Fibroblast of lung (primary cell): ENCODE measurements at regions not wholly inside any gene's neighbourhood (a gene's known extent, or its start where the extent isn't known, plus 50 kb on each side); places are given as distances from the start of the nearest gene placed in this dataset.

ENCODE experiments used
- DNase-seq, 2 donors: peaks; one replicate each; pipeline versions ENCODE4 v3.0.0 to v3.0.0-alpha.2; 2010; ENCODE audit warnings: low read depth in 2 of 2
- H2AFZ ChIP-seq: 2 replicates; pipeline ENCODE4 v1.5.1; 2012; ENCODE audit warnings: low read length, control low read depth, inconsistent platforms
- H3K27ac ChIP-seq: 2 replicates; pipeline ENCODE4 v1.5.1; 2011; ENCODE audit warnings: low read length, control low read depth; ENCODE audit not compliant: insufficient read depth
- H3K27me3 ChIP-seq: 2 replicates; pipeline ENCODE4 v1.5.1; 2011; ENCODE audit warnings: mild to moderate bottlenecking, low read length; ENCODE audit not compliant: control insufficient read depth, insufficient read depth
- H3K36me3 ChIP-seq: 2 replicates; pipeline ENCODE4 v1.5.1; 2011; ENCODE audit warnings: low read length; ENCODE audit not compliant: control insufficient read depth, insufficient read depth
- H3K4me1 ChIP-seq: 2 replicates; pipeline ENCODE4 v1.5.1; 2011; ENCODE audit warnings: low read length; ENCODE audit not compliant: control insufficient read depth, insufficient read depth; ENCODE audit errors: extremely low read depth
- H3K4me2 ChIP-seq: 2 replicates; pipeline ENCODE4 v1.5.1; 2011; ENCODE audit warnings: low read length, control low read depth; ENCODE audit not compliant: insufficient read depth; ENCODE audit errors: extremely low read depth
- H3K4me3 ChIP-seq, 4 experiments: fragments of 200-600 bp in 1 of 4; sonication (generic) in 1 of 4; replicated peaks in 1 of 4; 2 replicates each; pipeline ENCODE4 v1.5.1; 2011 to 2016; ENCODE audit warnings: low read length in 4 of 4, low read depth in 3 of 4, mild to moderate bottlenecking in 3 of 4, control low read depth in 2 of 4, inconsistent platforms in 1 of 4, mixed read lengths in 1 of 4; ENCODE audit not compliant: insufficient read depth in 1 of 4; ENCODE audit errors: control extremely low read depth in 1 of 4
- H3K79me2 ChIP-seq: 2 replicates; pipeline ENCODE4 v1.5.1; 2012; ENCODE audit warnings: mild to moderate bottlenecking, low read length, inconsistent platforms; ENCODE audit not compliant: control insufficient read depth, insufficient read depth
- H3K9ac ChIP-seq: 2 replicates; pipeline ENCODE4 v1.5.1; 2011; ENCODE audit warnings: mild to moderate bottlenecking, low read length, control low read depth; ENCODE audit not compliant: insufficient read depth
- H3K9me3 ChIP-seq: 2 replicates; pipeline ENCODE4 v1.5.1; 2012; ENCODE audit warnings: low read depth, low read length; ENCODE audit not compliant: control insufficient read depth, insufficient read depth
- H4K20me1 ChIP-seq: 2 replicates; pipeline ENCODE4 v1.5.1; 2011; ENCODE audit warnings: low read length; ENCODE audit not compliant: control insufficient read depth, insufficient read depth; ENCODE audit errors: extremely low read depth
- CTCF ChIP-seq, 2 donors: IDR thresholded peaks in 1 of 2; conservative IDR thresholded peaks in 1 of 2; 1 replicate in 1 of 2; 2 replicates in 1 of 2; pipeline ENCODE4 v1.5.1; 2011 to 2012; ENCODE audit warnings: low read length in 2 of 2, control low read depth in 1 of 2, inconsistent platforms in 1 of 2, low read depth in 1 of 2, mild to moderate bottlenecking in 1 of 2
- EZH2 ChIP-seq: IDR thresholded peaks from 2 replicates; pipeline ENCODE4 v1.5.1; 2012; ENCODE audit warnings: low read length, control low read depth, mild to moderate bottlenecking; ENCODE audit errors: missing control alignments

DNA sequence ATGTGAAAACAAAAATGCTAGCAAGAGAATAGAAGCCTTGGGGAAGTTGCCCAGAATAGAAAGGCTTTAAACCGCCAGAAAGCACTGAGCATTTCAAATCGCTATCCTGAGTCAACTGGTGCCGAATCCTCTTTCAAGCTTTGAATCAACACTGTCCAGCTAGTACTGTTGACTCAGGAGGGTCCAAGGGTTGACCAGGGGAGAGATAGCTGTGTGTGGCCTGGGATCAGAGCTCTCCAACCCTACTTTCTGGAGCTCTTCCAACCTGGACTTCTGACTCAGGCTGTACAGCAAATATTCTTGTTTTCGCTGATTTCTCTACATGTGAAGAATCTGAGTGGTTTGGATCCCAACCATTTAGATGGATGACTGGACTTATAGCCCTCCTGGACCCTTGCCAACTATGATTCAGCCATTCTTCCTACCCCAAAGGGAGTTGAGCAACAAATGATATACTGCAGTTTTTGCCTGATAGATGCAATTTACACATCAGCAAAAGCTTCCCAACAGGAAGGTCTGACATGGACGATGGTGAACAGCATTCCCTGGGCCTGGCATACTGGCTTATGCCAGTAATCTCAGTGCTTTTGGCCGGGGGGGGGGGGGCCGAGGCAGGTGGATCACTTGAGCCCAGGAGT lies 154.0 kb upstream of the SDK2 start:
- no peak overlapping the region for H3K27ac ChIP-seq
- no peaks in the 10 kb centered on the region for H3K27me3 ChIP-seq
- no peaks in the 10 kb centered on the region for H3K9me3 ChIP-seq
- H3K4me1 ChIP-seq: peaks cover 12% of the 10 kb centered on the region
- peak; percentile 94 to 100 for DNase-seq
- peak overlapping the region; percentile 44 for H3K4me2 ChIP-seq
- H3K4me3 ChIP-seq: no peak overlapping the region
- H2AFZ ChIP-seq: no peak overlapping the region
- TF ChIP-seq EZH2 (no peak), CTCF (conservative IDR thresholded peaks at IDR 0.05 in 1 of 2, IDR thresholded peaks at IDR 0.05 in 1 of 2; ENCODE audit: low read depth in 1 of 2, low read length in 2 of 2) (no peak)
- no peaks in the 10 kb centered on the region for H3K79me2 ChIP-seq
- H4K20me1 ChIP-seq: no peaks in the 10 kb centered on the region
- no peak overlapping the region for H3K9ac ChIP-seq
- no peaks in the 10 kb centered on the region for H3K36me3 ChIP-seq

DNA sequence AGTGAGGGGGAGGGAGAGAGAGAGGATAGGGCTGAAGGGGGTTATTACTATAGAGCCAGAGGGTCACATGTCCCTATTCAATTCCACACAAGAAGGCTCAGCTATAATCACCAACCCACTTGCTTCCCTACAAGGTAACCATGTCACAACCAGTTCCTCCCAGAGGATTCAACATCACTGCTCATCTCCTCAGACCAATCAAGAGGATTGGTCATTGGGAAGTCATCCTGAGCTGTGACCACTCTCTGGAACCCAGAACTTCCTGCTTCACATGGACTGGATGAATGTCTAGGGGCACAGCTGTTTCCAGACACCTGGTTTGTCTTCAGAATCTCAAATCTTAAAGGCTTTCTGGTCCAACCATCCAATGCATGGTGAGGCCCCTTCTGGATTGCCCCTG lies 154.9 kb upstream of the SDK2 start:
- Histone ChIP-seq H4K20me1 (no peaks in the 10 kb centered on the region), H3K79me2 (no peaks in the 10 kb centered on the region), H3K9me3 (no peaks in the 10 kb centered on the region), H3K4me3 (no peak overlapping the region), H3K9ac (no peak overlapping the region), H3K36me3 (no peaks in the 10 kb centered on the region), H3K4me1 (peaks cover 12% of the 10 kb centered on the region), H2AFZ (no peak overlapping the region), H3K4me2 (no peak overlapping the region), H3K27me3 (no peaks in the 10 kb centered on the region), H3K27ac (no peak overlapping the region)
- no peak for TF ChIP-seq EZH2
- TF ChIP-seq CTCF (conservative IDR thresholded peaks at IDR 0.05 in 1 of 2, IDR thresholded peaks at IDR 0.05 in 1 of 2; ENCODE audit: low read depth in 1 of 2, low read length in 2 of 2): no peak
- DNase-seq: no peak

- H3K27ac ChIP-seq: no peak overlapping the region
- H3K9me3 ChIP-seq: no peaks in the 10 kb centered on the region
- no peak overlapping the region for H3K4me2 ChIP-seq
- H3K79me2 ChIP-seq: no peaks in the 10 kb centered on the region
- no peaks in the 10 kb centered on the region for H3K36me3 ChIP-seq
- no peaks in the 10 kb centered on the region for H3K27me3 ChIP-seq
- no peaks in the 10 kb centered on the region for H4K20me1 ChIP-seq
- H3K4me3 ChIP-seq: no peak overlapping the region
- DNase-seq: peak in 1 of 2 donors; percentile 26
- H2AFZ ChIP-seq: no peak overlapping the region
- H3K9ac ChIP-seq: no peak overlapping the region
- TF ChIP-seq CTCF (conservative IDR thresholded peaks at IDR 0.05 in 1 of 2, IDR thresholded peaks at IDR 0.05 in 1 of 2; ENCODE audit: low read depth in 1 of 2, low read length in 2 of 2) (no peak), EZH2 (no peak)
- H3K4me1 ChIP-seq: peaks cover 12% of the 10 kb centered on the region
Observed at GRCh38 chr17:73799781-73800627, 155.8 kb upstream of the SDK2 start.
